Stimulated activated CD8-positive, alpha-beta memory T cell treated with anti-CD3 and anti-CD28 coated beads, Interleukin-7, amount 100 ng/mL, for 48 hours (primary cell): ENCODE measurements at regions not wholly inside any gene's neighbourhood (a gene's known extent, or its start where the extent isn't known, plus 50 kb on each side); places are given as distances from the start of the nearest gene placed in this dataset.

ENCODE experiments used
- DNase-seq, 2 donors: peaks; one replicate each; pipeline ENCODE4 v3.0.0-alpha.2; 2020; ENCODE audit warnings: low read depth in 1 of 2; ENCODE audit errors: extremely low read depth in 1 of 2

DNA sequence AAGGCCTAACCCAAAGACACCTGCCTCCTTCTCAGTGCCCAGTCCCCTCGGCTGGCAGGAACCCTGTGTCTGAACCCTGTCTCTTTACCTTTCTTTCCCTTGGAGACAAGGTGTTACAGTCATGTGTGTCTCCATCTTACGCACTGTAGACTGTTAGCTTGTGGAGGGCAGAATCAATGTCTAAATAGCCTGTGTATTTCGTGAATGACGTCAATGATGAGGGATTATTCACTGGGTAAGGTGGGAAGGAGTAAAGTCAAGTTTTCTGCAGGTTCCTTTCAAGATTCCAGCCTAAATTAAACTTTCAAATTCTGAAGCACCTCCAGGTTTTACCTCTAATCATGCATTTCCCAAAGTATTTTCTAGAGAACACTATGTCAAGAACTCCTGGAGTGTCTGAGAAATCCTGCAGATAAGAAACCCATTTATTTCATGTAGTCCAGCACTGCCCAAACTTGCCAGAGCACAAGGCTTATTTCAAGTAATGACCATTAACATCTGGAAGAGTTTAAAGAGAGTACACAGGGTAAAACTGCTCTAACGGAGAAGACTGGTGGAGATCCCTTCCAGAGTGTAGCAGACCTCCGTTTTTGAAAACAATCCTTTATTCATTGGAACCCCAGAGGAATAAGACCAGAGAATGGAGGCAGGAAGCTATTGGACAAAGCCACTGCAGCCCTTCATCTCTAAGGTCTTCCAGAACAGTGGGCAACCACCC lies 72.8 kb downstream of the KCNF1 start:
- no peak for DNase-seq

- no peak for DNase-seq
Observed at GRCh38 chr2:10985260-10985659, 73.5 kb downstream of the KCNF1 start.

DNA sequence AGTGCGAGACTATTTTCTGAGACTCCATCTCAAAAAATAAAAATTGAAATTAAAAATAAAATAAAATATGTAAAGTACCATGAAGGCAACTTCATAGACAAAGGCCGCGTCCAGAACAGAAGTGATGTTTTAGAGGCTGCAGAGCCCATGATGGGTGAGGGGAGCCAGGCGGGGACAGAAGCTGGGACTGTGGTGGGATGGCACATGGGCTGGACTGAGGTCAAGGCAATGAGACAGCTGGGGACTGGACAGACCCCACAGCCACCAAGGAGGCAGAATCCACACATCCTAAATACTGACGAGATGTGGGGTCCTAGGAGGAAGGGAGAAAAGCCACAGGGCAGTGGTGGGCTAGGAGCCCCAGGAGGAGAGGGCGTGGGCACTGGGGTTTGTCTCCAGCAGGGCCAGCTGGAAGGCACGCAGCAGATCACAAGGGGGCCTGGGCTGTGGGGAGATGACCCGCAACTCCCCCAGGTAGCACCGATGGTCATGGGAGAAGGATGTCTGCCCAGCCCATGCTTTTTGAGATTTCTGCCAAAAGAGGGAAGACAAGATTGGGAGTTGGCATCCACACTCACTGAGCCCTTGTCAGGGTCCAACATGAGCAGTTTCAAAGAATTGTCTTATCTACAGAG lies 74.3 kb downstream of the KCNF1 start:
- DNase-seq = no peak

DNA sequence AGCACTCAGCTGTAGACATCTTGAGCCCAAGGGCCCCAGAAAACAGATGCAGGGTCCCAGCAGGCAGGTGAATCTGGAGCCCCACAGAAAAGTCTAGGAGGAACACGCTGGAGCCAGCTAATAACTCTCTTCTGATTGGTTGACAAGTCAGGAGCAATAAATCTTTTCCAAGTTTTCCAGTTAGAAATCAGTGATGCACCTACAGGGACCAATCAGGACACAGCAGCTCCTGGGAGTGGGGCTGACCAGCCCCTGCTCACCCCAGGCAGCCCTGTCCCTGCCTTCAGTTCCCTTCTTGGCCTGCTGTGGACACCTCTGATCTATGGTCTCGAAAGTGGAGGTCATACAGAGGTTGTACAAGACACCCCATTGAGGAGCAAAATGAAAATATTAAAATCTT lies 75.7 kb downstream of the KCNF1 start:
- DNase-seq = no peak

DNA sequence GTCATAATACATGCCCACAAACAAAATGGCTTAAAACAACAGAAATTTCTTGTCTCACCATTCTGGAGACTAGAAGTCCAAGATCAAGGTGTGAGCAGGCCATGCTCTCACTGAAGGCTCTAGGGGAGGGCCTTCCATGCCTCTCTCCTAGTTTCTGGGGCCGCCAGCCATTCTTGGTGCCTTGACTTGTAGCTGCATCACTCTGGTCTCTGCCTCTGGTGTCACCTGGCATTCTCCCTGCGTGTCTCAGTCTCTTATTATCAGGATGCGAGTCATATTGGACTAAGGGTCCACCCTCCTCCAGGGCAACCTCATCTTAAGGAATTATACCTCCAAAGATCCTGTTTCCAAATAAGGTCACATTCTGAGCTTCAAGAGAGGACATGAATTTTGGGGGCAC lies 76.1 kb downstream of the KCNF1 start:
- no peak for DNase-seq

DNA sequence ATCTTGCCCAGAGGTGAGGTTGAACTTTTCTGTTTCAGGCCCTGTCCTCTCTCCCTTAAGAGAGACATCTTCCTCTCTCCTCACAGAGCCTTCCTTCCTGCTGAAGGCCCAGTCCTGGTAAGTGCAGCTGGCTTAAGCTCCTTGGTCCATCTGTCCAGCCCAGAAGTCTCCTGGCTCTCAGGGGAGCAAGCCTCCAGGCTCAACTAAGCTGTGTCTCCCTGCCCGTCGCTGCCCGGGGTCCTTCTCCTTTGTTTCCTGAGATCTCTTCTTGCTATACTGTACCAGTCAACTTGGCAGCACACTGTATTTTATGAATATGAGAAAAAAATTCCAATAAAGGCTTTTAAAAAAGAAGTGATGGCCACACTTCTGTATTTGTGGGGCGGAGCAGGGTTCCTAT lies 77.4 kb downstream of the KCNF1 start:
- no peak for DNase-seq

DNA sequence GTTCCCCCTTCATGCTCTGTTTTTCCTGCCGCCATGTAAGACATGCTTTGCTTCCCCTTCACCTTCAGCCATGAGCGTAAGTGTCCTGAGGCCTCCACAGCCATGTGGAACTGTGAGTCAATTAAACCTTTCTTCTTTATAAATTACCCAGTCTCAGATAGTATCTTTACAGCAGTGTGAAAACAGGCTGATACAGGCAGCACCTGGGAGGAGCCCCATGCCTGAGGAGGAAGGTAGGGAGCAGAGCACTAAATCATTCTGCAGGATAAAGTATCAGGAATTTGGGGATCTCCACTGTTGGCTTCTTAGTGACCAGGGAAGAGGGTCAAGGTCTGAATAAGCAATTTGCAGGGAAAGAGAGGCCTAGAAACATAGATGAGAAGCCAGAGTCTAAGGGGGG lies 78.0 kb downstream of the KCNF1 start:
- DNase-seq = no peak

DNA sequence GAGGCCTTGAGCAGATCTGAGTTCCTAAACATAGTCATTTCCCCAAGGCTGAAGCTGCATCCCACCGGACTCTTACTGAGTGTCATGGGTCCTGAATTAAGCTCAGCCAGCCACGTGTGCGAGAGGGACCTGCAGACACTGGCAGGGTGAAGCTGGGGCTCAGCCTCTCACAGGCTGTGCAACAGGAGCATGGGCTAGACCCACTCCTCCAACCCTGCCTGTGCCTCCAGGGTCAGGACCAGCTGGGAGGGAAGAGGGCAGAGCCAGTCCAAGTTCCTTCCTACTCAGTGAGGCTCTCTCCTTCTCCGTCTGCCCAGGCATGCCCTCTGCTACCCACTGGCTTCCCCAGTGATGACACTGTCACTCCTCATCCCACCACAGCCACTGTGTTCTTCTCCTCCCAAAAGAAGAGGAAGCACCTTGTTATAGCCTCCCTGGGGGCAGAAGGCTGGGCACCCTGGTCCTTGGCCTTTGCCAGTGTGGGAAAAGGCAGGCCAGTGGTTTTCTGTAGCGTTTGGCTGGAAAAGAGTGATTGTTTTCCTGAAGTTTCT lies 78.9 kb downstream of the KCNF1 start:
- no peak for DNase-seq

- no peak for DNase-seq
Observed at GRCh38 chr2:10992023-10992791, 80.5 kb downstream of the KCNF1 start.

GRCh38 chr2:10993001-10993481 lies 81.3 kb downstream of the KCNF1 start:
- no peak for DNase-seq

GRCh38 chr2:10995366-10995970 lies 83.7 kb downstream of the KCNF1 start:
- DNase-seq = no peak

- no peak for DNase-seq
Observed at GRCh38 chr2:11004199-11004598, 92.5 kb downstream of the KCNF1 start.

DNA sequence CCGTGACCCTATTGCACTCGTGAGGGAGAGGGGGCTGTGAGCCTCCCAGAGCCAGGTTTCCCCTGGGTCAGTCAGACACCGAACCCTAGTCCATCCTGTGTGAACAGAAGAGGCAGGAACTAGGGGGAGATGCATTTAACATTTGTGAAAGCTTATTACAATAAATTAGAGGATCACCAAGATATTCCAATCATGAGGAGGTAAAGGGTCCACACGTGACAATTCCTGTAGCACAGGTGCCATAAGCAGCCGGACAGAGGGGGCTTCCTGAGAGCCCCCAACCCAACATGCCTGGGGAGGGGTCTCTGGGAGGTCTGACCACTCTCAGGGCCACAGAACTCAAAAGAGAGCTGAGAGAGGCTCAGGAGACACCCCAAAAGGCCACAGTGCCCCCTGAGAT lies 93.3 kb downstream of the KCNF1 start:
- no peak for DNase-seq

GRCh38 chr2:11006191-11006590 lies 94.5 kb downstream of the KCNF1 start:
- no peak for DNase-seq

DNA sequence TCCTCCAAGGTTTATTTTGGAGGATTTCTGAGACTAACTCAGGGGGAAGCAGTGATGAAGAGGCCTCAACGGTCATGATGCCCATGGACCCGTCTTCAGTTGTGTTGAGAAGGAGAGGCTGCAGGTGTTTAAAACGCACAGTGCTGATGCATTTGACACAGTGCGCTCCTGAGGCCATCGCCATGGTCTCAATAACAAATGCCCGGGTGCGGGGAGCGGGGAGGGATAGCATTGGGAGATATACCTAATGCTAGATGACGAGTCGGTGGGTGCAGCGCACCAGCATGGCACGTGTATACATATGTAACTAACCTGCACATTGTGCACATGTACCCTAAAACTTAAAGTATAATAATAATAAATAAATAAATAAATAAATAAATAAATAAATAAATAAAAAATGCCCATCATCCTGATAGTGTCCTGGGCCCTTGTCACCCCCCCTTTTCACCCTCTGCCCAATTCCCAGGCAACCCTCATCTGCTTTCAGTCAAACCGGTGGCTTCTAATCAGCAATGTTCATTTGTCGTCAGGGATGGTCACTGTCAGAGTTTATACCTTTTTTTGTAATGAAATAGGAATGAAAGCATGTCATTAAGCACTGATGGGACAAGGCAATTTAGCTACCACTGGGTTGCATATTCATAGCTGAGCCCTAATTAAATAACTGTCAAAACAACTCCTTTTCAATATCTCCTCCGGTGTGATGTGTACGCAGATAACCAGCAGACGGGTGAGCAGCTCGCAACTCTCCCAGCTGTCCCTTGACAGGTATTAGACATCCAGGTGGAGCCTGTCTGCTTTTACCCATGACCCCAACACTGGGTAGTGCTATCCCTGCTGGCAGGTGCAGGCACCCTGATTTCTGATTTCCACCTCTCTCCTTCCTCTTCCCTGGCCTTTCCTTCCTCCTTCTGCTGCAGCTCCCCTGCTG lies 95.9 kb downstream of the KCNF1 start:
- no peak for DNase-seq

- DNase-seq = no peak
Observed at GRCh38 chr2:11008773-11009172, 97.0 kb downstream of the KCNF1 start.

- DNase-seq = no peak
Observed at GRCh38 chr2:11009176-11009575, 97.4 kb downstream of the KCNF1 start.

DNA sequence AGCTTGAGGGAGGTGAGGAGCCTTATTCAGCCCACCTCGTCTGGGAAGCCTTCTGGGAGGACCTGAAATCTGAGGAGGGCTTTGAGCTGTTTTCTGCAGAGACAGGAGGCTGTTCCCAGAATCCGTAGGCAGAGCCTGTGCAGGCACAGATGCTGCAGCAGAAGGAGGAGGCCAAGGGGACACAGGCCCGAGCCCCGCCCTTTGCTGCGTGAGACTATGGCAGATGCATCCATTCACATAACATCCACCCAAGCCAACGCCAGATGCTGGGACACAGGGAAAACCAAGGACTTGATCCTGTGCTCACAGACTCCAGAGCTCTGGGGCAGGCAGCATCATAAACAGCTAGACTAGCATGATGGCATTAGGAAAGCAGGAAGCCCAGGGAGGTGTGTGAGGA lies 98.2 kb downstream of the KCNF1 start:
- no peak for DNase-seq

DNA sequence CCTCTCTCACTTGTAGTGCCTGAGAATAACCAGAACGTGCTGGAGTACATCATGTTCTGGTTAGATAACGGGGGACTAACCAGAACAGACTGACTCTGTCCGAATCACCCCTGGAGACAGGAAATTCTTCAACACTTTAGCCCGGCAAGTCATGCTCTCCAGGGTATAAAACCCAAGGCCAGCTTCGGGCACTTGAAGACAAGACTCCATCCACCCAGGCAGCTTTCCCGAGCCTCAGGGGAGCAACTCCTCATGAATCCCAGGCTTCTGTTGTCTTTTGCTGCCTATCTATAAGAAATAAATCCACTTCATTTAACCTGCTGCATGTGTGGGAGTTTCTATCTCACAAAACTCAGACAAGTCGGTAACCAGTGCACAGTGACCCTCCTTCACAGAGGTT lies 99.6 kb downstream of the KCNF1 start:
- DNase-seq = no peak

DNA sequence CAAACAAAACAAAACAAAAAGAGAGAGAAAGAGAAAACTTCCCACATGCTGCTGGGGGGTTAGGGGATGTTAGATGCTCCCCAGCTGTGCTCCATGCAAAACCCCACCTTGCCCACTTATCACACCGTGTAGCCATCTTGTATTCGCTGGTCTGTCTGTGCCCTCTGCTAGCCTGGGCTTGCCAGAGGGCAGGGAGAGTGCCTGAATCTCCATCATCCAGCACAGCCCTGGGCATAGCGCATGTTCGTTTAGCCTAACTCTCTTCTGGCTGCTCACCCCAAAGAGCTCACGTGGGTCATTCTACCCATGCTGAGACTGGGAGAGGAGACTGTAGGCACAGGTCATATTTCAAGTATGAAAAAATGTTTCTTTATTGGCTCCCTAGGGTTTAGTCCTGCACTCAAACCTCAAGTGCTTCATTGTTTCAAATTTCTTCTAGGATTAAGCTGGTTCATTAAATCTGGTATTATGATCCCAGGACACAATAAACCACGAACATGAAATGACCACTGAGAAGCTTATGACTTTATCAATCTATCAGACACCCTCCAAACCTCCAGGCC lies 100.5 kb downstream of the KCNF1 start:
- no peak for DNase-seq
